Gastrocnemius medialis (tissue), 4 donors: ENCODE measurements at regions not wholly inside any gene's neighbourhood (a gene's known extent, or its start where the extent isn't known, plus 50 kb on each side); places are given as distances from the start of the nearest gene placed in this dataset.

Source experiments
- CTCF ChIP-seq, 5 experiments: fragments of 450-650 bp in 3 of 5; fragments of 200-600 bp in 2 of 5; sonication (generic) in 2 of 5; IDR thresholded peaks in 4 of 5; conservative IDR thresholded peaks in 1 of 5; 1 replicate in 4 of 5; 2 replicates in 1 of 5; pipeline ENCODE4 v1.5.1; 2016 to 2019; ENCODE audit warnings: antibody characterized with exemption in 5 of 5, mild to moderate bottlenecking in 3 of 5, moderate library complexity in 3 of 5
- POLR2A ChIP-seq, 2 donors: fragments of 450-650 bp; IDR thresholded peaks; one replicate each; pipeline ENCODE4 v1.6.1; 2017; ENCODE audit warnings: antibody characterized with exemption in 2 of 2, mild to moderate bottlenecking in 2 of 2, moderate library complexity in 2 of 2

DNA sequence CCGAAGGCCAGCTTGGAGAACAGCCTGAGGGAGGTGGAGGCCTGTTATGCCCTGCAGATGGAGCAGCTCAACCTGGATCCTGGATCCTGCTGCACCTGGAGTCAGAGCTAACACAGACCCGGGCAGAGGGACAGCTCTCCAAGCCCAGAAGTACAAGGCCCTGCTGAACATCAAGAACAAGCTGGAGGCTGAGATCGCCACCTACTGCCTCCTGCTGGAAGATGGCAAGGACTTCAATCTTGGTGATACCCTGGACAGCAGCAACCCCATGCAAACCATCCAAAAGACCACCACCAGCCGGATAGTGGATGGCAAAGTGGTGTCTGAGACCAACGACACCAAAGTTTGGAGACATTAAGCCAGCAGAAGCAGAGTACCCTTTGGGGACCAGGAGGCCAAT, 223.5 kb upstream of the ID4 start:
- TF ChIP-seq POLR2A (IDR thresholded peaks at IDR 0.05) (no peak), CTCF (IDR thresholded peaks at IDR 0.05 in 4 of 5, conservative IDR thresholded peaks at IDR 0.05 in 1 of 5) (no peak)
